ENCODE measurements at regions not wholly inside any gene's neighbourhood (a gene's known extent, or its start where the extent isn't known, plus 50 kb on each side); places are given as distances from the start of the nearest gene placed in this dataset.

DNA sequence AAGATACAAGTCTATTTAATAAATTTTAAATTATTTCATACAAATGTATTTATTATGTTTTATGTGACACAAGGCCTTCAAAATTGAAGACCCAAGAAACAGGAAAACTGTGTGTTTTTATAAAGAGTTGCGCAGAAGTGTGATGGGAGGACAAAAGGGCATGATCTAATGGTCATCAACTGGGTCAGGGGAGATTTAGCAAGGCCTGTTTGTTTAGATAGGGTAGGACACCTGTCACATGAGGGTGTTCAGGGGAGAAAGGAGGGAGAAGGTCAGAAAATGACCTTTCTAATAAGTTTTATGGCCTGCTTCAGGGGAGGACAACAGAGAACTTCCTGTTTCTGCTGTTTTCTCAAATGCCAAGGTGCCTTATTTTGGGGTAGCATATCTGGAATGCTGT lies 528.8 kb downstream of the STK39 start:
- TF ChIP-seq CTCF (IDR thresholded peaks at IDR 0.05) = no peak
- TF ChIP-seq POLR2A (IDR thresholded peaks at IDR 0.05) = no peak

All from lower leg skin (tissue), 3 donors.